Activated T-helper 1 cell treated with anti-CD3 and anti-CD28 coated beads, Interleukin-12 subunit alpha, Interleukin-12 subunit beta, Interleukin-2, Interleukin-4 antibody, amounts not matched to agents 30 ng/mL and 10 ng/mL and 1 ng/mL, durations not matched to agents 14 hours and 24 hours and 36 hours (primary cell): ENCODE measurements at regions not wholly inside any gene's neighbourhood (a gene's known extent, or its start where the extent isn't known, plus 50 kb on each side); places are given as distances from the start of the nearest gene placed in this dataset.

Source experiments
- DNase-seq: peaks from one replicate; pipeline ENCODE4 v3.0.0; 2021; ENCODE audit warnings: low spot score
- H3K27ac Mint-ChIP-seq: one replicate; pipeline ENCODE4 v1.8.0; 2021; ENCODE audit warnings: mild to moderate bottlenecking, mixed read lengths
- H3K27me3 Mint-ChIP-seq: one replicate; pipeline ENCODE4 v1.8.0; 2022; ENCODE audit warnings: mild to moderate bottlenecking, moderate library complexity, mixed read lengths; ENCODE audit not compliant: insufficient read depth
- H3K36me3 Mint-ChIP-seq: one replicate; pipeline ENCODE4 v1.8.0; 2021; ENCODE audit warnings: low read depth, mixed read lengths
- H3K4me1 Mint-ChIP-seq: one replicate; pipeline ENCODE4 v1.8.0; 2021; ENCODE audit warnings: low read depth, mixed read lengths
- H3K4me3 Mint-ChIP-seq: one replicate; pipeline ENCODE4 v1.8.0; 2021; ENCODE audit warnings: mild to moderate bottlenecking, moderate library complexity, mixed read lengths
- H3K9me3 Mint-ChIP-seq: one replicate; pipeline ENCODE4 v1.8.0; 2021; ENCODE audit warnings: mixed read lengths
- intact Hi-C: fragments of 100-400 bp; cut with micrococcal nuclease; formaldehyde crosslinking; loops from one replicate; pipeline ENCODE4 v1.15.1; 2024

DNA sequence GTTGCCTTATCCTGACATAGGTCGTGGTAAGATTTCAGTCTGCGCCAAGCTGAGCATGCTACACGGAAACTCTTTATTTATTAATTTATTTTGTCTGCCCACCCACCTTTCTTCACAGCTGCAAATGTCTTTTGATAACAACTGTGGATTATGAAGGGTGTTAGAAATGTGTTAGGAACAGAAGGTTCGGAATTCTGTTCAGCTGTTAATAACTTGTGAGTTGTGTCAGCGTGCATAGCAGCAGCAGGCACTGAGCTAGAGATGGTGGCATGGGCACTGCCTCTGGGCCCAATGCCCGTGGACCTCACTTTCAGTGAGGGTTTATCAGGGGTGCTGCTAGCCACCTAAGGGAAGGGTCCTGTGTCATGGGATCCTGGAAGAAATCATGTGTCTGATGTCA is 162.5 kb upstream of the NTM start:
- no peak overlapping the region for H3K4me3 Mint-ChIP-seq
- H3K27me3 Mint-ChIP-seq, result no peaks in the 10 kb centered on the region
- no peak for DNase-seq

DNA sequence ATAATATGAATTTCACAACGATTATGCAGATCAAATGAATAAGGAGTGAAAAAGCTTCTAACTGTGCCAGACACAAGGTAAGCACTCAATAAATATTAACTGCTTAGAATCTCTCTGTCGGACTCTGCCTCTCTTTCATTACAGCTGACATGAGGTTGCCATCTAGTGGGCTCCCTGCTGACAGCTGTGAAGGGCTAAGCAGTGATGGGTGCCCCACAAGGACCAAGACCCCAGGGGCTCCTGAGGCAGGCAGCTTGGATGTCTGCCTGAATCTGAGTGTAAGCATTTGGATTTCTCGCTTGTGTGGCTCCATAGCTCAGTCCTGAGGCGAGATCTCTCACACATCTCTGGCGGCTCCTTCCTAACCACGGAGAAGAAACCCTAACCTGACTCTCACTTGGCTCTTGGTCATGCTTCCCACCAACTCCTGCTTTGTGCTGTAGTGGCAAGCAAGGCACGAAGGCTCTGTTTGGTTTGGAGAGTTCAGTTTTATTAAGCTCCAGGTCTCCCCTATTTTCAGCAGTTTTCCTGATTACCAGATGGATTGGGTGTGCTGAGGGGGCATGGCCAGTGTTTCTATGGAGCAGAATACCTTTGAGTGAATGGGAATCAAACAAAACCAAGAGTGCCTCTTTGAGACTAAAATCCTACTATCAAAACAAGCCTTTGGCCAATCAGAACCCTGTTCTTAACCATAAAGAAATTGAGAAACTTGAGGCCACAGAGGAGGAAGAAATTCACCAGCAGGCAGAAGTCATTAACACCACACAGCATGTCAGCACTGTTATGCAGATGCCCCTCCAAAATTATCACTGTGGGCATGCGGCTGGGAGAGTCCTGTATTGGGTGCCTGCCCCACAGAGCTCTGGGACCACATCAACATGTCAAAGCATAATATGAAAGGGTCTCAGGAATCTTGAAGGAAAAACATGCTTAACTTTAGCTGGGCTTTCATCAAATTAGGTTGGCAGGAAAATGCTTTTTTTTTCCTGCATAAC is 152.8 kb upstream of the NTM start:
- H3K27me3 Mint-ChIP-seq, result no peaks in the 10 kb centered on the region
- no peaks in the 10 kb centered on the region for H3K9me3 Mint-ChIP-seq

More for the DNA sequence above, 162.5 kb upstream of the NTM start:
- Mint-ChIP-seq H3K4me1 (no peaks in the 10 kb centered on the region), H3K36me3 (no peaks in the 10 kb centered on the region), H3K27ac (no peak overlapping the region), H3K9me3 (no peaks in the 10 kb centered on the region)
- intact Hi-C loops, result no loop called here

DNA sequence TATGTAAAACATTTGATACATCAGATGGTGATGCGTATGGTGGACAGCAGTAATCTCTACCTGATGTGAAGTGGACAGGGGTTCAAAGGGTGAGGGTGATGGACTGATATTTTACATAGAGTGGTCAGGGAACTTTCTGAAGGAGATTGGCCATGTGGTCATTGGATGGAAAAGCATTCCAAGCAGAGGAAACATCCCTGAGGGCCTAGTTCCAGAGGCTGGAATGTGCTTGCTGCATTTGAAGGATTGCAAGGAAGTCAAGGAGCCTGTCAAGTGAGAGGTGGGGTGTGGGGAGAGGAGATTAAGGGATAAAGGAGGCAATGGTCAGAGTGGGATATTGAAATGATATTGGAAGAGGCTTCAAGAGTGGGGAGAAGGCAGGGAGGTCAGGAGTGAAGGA is 151.9 kb upstream of the NTM start:
- Mint-ChIP-seq H3K4me1 (no peaks in the 10 kb centered on the region), H3K9me3 (no peaks in the 10 kb centered on the region), H3K4me3 (no peak overlapping the region), H3K27ac (no peak overlapping the region), H3K27me3 (no peaks in the 10 kb centered on the region), H3K36me3 (no peaks in the 10 kb centered on the region)
- no peak for DNase-seq
- intact Hi-C loops, result no loop called here

More for the DNA sequence above, 152.8 kb upstream of the NTM start:
- H3K4me3 Mint-ChIP-seq, result no peak overlapping the region
- H3K27ac Mint-ChIP-seq, result no peak overlapping the region
- H3K4me1 Mint-ChIP-seq, result no peaks in the 10 kb centered on the region
- intact Hi-C loops, result no loop called here
- no peaks in the 10 kb centered on the region for H3K36me3 Mint-ChIP-seq
- DNase-seq, result no peak

DNA sequence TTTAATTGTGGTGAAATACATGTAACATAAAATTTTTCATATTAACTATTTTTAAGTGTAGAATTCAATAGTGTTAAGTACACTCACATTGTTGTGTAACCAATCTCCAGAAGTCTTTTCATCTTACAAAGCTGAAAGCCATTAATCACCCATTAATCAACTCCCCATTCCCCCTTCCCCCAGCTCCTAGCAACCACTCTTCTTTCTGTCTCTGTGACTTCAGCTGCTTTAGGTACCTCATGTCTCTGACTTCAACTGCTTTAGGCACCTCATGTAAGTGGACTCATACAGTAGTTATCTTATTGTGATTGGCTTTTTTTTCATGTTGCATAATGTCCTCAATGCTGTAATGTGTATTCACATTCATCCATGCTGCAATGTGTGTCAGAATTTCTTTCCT is 150.8 kb upstream of the NTM start:
- H3K27me3 Mint-ChIP-seq, result no peaks in the 10 kb centered on the region
- intact Hi-C loops, result no loop called here

DNA sequence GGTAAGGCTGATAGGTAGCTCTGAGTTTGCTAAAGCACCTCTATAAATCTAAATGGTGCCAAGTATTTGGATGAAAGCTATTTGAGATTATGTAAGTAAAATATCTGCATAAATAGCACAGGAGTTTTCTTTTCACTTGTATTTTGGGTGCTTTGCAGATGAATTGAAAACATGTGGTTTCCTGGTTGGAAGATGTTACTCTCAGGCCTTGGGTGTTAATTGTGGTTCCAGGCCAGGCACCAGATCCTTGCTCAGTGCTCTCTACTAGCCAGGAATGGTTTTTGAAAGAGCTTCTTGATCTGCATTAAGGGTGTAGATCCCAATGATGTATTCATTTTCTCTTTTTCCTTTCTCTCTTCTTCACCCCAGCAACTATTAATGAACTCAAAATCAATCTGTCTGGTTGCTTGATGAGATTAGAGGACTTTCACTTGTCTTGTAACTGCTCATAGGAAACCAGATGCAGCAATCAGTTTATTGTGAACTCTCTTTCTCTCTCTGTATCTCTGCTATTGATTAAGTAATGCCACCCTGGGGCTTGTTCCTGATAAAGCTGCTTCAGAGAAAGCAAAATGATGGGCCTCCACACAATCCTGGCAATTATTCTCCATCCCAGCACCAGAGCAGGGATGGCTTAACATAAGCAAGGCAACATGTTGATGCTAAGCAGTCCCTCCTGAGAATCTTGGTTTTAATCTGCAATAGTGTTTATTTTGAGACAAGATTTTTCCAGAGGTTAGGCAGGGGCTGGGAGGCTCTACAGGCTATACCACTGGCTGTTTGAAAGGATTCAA is 147.0 kb upstream of the NTM start:
- H3K4me3 Mint-ChIP-seq, result no peak overlapping the region
- no peaks in the 10 kb centered on the region for H3K4me1 Mint-ChIP-seq
- intact Hi-C loops, result no loop called here
- no peaks in the 10 kb centered on the region for H3K36me3 Mint-ChIP-seq
- no peak overlapping the region for H3K27ac Mint-ChIP-seq
- no peak for DNase-seq
- no peaks in the 10 kb centered on the region for H3K9me3 Mint-ChIP-seq
- no peaks in the 10 kb centered on the region for H3K27me3 Mint-ChIP-seq

More for the DNA sequence above, 150.8 kb upstream of the NTM start:
- Mint-ChIP-seq H3K27ac (no peak overlapping the region), H3K4me1 (no peaks in the 10 kb centered on the region), H3K4me3 (no peak overlapping the region), H3K36me3 (no peaks in the 10 kb centered on the region), H3K9me3 (no peaks in the 10 kb centered on the region)
- no peak for DNase-seq

DNA sequence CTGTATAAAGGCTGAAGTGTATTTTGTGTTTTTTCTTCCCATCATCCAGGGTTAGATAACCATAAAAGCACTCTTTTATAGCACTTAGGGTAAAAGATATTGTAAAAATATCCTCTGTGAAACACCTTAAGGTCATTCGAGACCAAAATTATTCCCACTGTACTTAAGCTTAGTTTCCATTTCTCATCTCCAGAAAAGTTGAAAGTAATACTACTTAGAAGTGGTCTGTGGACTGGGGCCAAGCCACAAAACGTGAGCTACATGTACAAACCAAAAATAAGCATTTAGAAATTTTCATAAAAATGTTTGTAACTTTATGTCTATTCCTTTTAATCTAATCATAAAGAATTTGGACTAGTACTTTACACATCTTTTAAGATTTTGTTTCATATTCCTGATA is 142.0 kb upstream of the NTM start:
- no peak overlapping the region for H3K27ac Mint-ChIP-seq
- H3K27me3 Mint-ChIP-seq, result no peaks in the 10 kb centered on the region
- H3K4me3 Mint-ChIP-seq, result no peak overlapping the region
- no peaks in the 10 kb centered on the region for H3K4me1 Mint-ChIP-seq
- no peak for DNase-seq
- no peaks in the 10 kb centered on the region for H3K36me3 Mint-ChIP-seq
- no peaks in the 10 kb centered on the region for H3K9me3 Mint-ChIP-seq
- intact Hi-C loops, result no loop called here

DNA sequence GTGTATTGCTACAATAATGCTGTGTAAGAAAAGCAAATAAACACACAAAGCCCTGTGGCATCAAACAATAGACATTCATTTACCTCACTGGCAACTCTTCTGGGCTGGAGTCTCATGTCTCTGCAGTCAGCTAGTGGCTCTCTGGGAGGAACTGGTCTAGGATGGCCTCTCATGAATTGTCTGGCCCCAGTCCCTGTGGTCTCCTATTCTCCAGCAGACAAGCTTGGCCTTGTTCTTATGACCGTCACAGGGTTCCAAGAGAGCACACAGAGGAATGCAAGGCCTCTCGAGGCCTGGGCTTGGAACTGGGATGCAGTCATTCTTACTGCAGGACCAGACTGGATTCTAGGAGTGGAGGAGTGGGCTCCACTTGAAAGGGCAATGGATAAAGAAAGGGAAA is 141.2 kb upstream of the NTM start:
- H3K27me3 Mint-ChIP-seq, result no peaks in the 10 kb centered on the region
- no peaks in the 10 kb centered on the region for H3K4me1 Mint-ChIP-seq
- no peaks in the 10 kb centered on the region for H3K36me3 Mint-ChIP-seq
- no peaks in the 10 kb centered on the region for H3K9me3 Mint-ChIP-seq
- no peak for DNase-seq
- H3K27ac Mint-ChIP-seq, result no peak overlapping the region
- intact Hi-C loops, result no loop called here
- H3K4me3 Mint-ChIP-seq, result no peak overlapping the region

DNA sequence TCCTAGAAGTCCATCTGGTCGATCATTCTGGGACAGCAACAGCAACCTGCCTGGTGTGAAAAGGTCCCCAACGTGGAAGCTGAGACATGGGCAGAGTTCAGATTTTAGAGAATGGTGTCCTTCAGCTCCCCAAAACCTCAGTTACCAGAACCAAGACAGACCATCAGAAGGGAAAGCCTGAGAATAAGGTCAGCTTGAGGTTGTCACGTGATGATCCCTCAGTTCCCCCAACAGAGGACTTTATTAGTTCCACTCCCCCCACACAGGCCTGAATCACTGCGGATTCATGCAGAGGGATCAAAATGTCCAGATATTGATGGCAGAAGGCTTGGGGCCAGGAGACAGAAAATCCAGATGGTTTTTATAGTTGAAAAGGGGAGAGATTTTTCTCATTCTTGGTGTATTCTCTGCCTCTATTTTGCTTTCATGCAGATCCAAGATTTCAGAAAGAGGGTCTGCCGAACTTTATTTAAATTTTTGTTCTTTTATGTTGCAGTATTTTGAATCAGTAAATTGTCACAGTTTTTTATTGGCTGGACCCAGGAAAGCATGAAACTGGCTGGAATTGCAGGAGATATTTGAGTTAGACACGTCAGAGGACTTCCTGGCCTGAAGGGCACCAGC is 139.0 kb upstream of the NTM start:
- Mint-ChIP-seq H3K4me3 (no peak overlapping the region), H3K27me3 (no peaks in the 10 kb centered on the region), H3K36me3 (no peaks in the 10 kb centered on the region), H3K27ac (no peak overlapping the region), H3K4me1 (no peaks in the 10 kb centered on the region), H3K9me3 (no peaks in the 10 kb centered on the region)
- no peak for DNase-seq
- intact Hi-C loops, result no loop called here

DNA sequence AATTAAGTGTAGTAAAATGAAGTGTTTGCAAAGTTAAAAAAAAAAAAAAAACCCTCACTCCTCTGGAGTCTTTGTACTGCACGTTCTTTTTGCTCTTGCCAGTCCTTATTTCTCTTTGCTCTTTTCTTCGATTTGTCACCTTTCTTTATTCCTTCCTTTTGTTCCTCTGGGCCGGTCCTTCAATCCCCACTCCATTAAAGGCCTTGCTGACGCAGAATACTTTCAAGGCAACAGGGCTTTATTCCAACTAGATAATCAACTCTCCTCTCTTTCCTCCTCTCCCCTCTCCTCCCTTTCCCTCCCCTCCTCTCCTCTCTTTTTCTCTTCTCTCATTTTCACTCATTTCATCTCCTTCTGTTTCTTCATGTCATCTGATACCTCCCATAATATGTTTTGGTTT is 138.2 kb upstream of the NTM start:
- Mint-ChIP-seq H3K27me3 (no peaks in the 10 kb centered on the region), H3K4me1 (no peaks in the 10 kb centered on the region), H3K9me3 (no peaks in the 10 kb centered on the region), H3K36me3 (no peaks in the 10 kb centered on the region), H3K27ac (no peak overlapping the region), H3K4me3 (no peak overlapping the region)
- no peak for DNase-seq
- intact Hi-C loops, result no loop called here

DNA sequence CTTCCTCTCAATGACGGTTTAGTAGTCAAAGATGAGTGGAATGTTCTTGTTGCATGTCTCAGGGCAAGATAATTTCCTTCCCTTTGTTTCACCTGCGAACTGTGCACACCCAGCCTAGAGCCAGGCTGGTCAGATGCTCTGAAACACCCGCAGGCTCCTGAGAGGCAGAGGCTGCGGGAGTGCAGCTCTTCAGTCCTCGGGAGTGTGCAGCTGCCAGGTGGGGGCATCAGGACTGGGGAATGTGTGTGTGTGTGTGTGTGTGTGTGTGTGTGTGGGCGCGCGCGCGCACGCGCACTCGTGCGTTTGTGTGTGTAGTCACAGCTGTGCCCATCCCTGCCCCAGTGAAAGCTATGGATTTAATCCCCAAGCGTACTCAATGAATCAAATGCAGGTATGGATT is 136.2 kb upstream of the NTM start:
- Mint-ChIP-seq H3K4me1 (no peaks in the 10 kb centered on the region), H3K4me3 (no peak overlapping the region), H3K36me3 (no peaks in the 10 kb centered on the region), H3K27me3 (no peaks in the 10 kb centered on the region), H3K9me3 (no peaks in the 10 kb centered on the region), H3K27ac (no peak overlapping the region)
- intact Hi-C loops, result no loop called here
- no peak for DNase-seq

DNA sequence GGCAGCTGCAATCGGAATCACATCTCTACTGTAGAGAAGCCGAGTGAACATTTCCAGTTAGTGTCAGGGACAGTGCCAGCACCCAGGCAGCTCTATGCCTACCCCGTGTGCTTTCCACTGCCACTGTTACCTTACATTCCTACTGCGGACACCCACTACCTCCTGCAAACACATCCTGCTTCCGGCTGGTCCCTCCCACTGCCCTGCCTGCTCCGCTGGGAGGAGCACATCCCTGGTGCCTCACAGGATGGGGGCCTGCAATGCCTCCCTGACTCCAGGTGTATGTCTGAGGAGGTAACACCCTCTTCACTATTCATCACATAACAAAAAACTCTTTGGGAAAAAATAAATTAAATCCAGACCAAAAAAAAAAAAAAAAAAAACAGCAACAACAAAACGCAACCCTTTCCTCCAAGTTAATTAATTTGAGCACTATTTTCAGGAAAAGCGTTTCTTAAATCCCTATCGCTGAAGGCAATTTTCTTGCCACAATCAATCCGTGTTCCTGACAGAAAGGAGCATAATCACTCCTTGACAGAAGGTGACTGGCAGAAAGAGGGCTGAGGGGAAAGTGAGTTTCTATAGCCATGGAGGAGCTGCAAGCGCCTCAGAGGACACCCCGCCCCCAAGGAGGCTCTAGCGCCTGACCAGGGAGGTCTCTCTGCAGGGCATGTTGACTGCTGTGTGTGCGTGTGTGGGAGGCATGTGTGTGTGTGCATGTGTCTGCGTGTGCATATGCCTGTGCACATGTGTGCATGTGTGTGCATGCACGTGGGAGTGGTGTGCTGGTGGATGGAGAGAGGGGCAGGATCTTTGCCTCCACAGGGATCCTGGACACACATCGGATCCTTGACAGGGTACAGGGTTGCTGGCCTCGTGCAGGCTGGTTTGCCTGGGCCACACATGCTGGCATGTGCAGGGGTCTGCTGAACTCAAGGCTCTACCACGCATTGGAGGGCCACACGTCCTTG is 134.8 kb upstream of the NTM start:
- intact Hi-C loops, result no loop called here
- H3K27me3 Mint-ChIP-seq, result no peaks in the 10 kb centered on the region
- H3K4me3 Mint-ChIP-seq, result no peak overlapping the region
- no peaks in the 10 kb centered on the region for H3K36me3 Mint-ChIP-seq
- H3K9me3 Mint-ChIP-seq, result no peaks in the 10 kb centered on the region
- no peaks in the 10 kb centered on the region for H3K4me1 Mint-ChIP-seq
- no peak overlapping the region for H3K27ac Mint-ChIP-seq
- DNase-seq, result no peak

DNA sequence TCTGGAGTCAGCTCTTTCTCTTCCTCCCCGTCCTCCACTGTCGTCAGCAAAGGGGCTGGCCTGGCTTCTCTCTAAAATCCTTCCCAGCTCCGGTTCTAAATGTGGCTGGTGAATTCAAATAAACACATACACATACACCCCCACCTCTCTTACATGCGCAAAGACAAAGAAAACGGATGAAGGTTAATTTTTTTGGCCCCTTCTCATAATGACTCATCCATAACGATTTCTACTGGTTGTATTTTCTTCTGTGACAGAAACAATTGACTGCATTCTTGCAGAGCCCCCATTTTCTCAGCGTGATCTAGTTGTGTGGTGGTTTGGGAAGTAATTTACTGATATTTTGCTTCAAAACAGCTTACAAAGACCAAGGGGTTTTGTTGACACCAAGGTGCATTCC is 130.0 kb upstream of the NTM start:
- no peaks in the 10 kb centered on the region for H3K4me1 Mint-ChIP-seq
- no peaks in the 10 kb centered on the region for H3K9me3 Mint-ChIP-seq
- H3K27me3 Mint-ChIP-seq, result peaks cover 2% of the 10 kb centered on the region
- no peak overlapping the region for H3K27ac Mint-ChIP-seq
- no peak for DNase-seq
- no peak overlapping the region for H3K4me3 Mint-ChIP-seq
- intact Hi-C loops, result no loop called here
- H3K36me3 Mint-ChIP-seq, result no peaks in the 10 kb centered on the region
